Thymus (tissue), 11 donors: ENCODE measurements at regions not wholly inside any gene's neighbourhood (a gene's known extent, or its start where the extent isn't known, plus 50 kb on each side); places are given as distances from the start of the nearest gene placed in this dataset.

Experiments used
- DNase-seq, 9 donors: peaks; one replicate each; pipeline ENCODE4 v3.0.0-alpha.2; 2013; ENCODE audit warnings: low spot score in 9 of 9, low read depth in 6 of 9, missing footprints in 1 of 9
- H3K27ac ChIP-seq, 2 donors: one replicate each; pipeline ENCODE4 v1.5.1; 2013; ENCODE audit warnings: control low read depth in 1 of 2, low read depth in 1 of 2, low read length in 1 of 2, mild to moderate bottlenecking in 1 of 2, moderate library complexity in 1 of 2
- H3K27me3 ChIP-seq, 2 donors: one replicate each; pipeline ENCODE4 v1.5.1; 2013; ENCODE audit warnings: low read length in 1 of 2; ENCODE audit not compliant: control insufficient read depth in 2 of 2, insufficient read depth in 1 of 2
- H3K36me3 ChIP-seq, 2 donors: one replicate each; pipeline ENCODE4 v1.5.1; 2013; ENCODE audit warnings: low read length in 1 of 2, mild to moderate bottlenecking in 1 of 2, moderate library complexity in 1 of 2; ENCODE audit not compliant: control insufficient read depth in 2 of 2, insufficient read depth in 2 of 2
- H3K4me1 ChIP-seq, 2 donors: one replicate each; pipeline ENCODE4 v1.5.1; 2013; ENCODE audit warnings: low read length in 2 of 2; ENCODE audit not compliant: control insufficient read depth in 2 of 2, insufficient read depth in 2 of 2
- H3K4me3 ChIP-seq, 2 donors: one replicate each; pipeline ENCODE4 v1.5.1; 2013; ENCODE audit warnings: low read length in 2 of 2, control low read depth in 1 of 2, mild to moderate bottlenecking in 1 of 2
- H3K9me3 ChIP-seq, 2 donors: one replicate each; pipeline ENCODE4 v1.5.1; 2013; ENCODE audit warnings: low read length in 1 of 2, mild to moderate bottlenecking in 1 of 2; ENCODE audit not compliant: control insufficient read depth in 2 of 2, insufficient read depth in 1 of 2
- WGBS: extraction: QIAGEN DNeasy Blood & Tissue Kit; methylation state at CpG from one replicate; pipeline ENCODE4 v1.1.7; 2013; 5-methylcytosine and 5-hydroxymethylcytosine counted together
- donor health status: healthy.

- H3K27ac ChIP-seq: no peak overlapping the region
- DNase-seq: no peak
Observed at GRCh38 chr13:111964411-111965035, 102.4 kb upstream of the SOX1 start.

GRCh38 chr13:111965466-111966214, 101.3 kb upstream of the SOX1 start:
- 91% methylated on average over 24 of the region's 24 CpGs for WGBS
- H3K27me3 ChIP-seq: no peaks in the 10 kb centered on the region

More at GRCh38 chr13:111964411-111965035, 102.4 kb upstream of the SOX1 start:
- Histone ChIP-seq H3K27me3 (no peaks in the 10 kb centered on the region), H3K4me1 (no peaks in the 10 kb centered on the region), H3K9me3 (no peaks in the 10 kb centered on the region), H3K4me3 (no peak overlapping the region), H3K36me3 (no peaks in the 10 kb centered on the region)
- 96% methylated on average over 28 of the region's 28 CpGs for WGBS

GRCh38 chr13:111966933-111967332, 100.0 kb upstream of the SOX1 start:
- WGBS: 87% methylated on average over 7 of the region's 7 CpGs
- DNase-seq: no peak

More at GRCh38 chr13:111965466-111966214, 101.3 kb upstream of the SOX1 start:
- Histone ChIP-seq H3K36me3 (no peaks in the 10 kb centered on the region), H3K4me3 (no peak overlapping the region), H3K27ac (no peak overlapping the region), H3K4me1 (no peaks in the 10 kb centered on the region), H3K9me3 (no peaks in the 10 kb centered on the region)
- no peak for DNase-seq

GRCh38 chr13:111967572-111968201, 99.3 kb upstream of the SOX1 start:
- Histone ChIP-seq H3K9me3 (no peaks in the 10 kb centered on the region), H3K4me3 (no peak overlapping the region), H3K27me3 (peaks cover 3 to 10% of the 10 kb centered on the region in 2 donors), H3K36me3 (no peaks in the 10 kb centered on the region), H3K4me1 (no peaks in the 10 kb centered on the region), H3K27ac (no peak overlapping the region)
- 85% methylated on average over 8 of the region's 8 CpGs for WGBS
- no peak for DNase-seq

More at GRCh38 chr13:111966933-111967332, 100.0 kb upstream of the SOX1 start:
- H3K27me3 ChIP-seq: peaks cover 3 to 6% of the 10 kb centered on the region in 2 donors
- no peaks in the 10 kb centered on the region for H3K36me3 ChIP-seq
- H3K4me3 ChIP-seq: no peak overlapping the region
- H3K9me3 ChIP-seq: no peaks in the 10 kb centered on the region
- no peak overlapping the region for H3K27ac ChIP-seq
- H3K4me1 ChIP-seq: no peaks in the 10 kb centered on the region

GRCh38 chr13:111968336-111969010, 98.5 kb upstream of the SOX1 start:
- Histone ChIP-seq H3K4me3 (no peak overlapping the region), H3K27ac (no peak overlapping the region), H3K4me1 (no peaks in the 10 kb centered on the region), H3K9me3 (no peaks in the 10 kb centered on the region), H3K36me3 (no peaks in the 10 kb centered on the region), H3K27me3 (peaks cover 3 to 16% of the 10 kb centered on the region in 2 donors)
- WGBS: 92% methylated on average over 12 of the region's 12 CpGs
- no peak for DNase-seq

- WGBS: 85% methylated on average over 9 of the region's 9 CpGs
- Histone ChIP-seq H3K36me3 (no peaks in the 10 kb centered on the region), H3K4me1 (no peaks in the 10 kb centered on the region), H3K27me3 (peaks cover 3 to 23% of the 10 kb centered on the region in 2 donors), H3K27ac (no peak overlapping the region), H3K4me3 (no peak overlapping the region), H3K9me3 (no peaks in the 10 kb centered on the region)
- no peak for DNase-seq
Observed at GRCh38 chr13:111969551-111970135, 97.3 kb upstream of the SOX1 start.

GRCh38 chr13:111970494-111971141, 96.3 kb upstream of the SOX1 start:
- Histone ChIP-seq H3K4me1 (no peaks in the 10 kb centered on the region), H3K27ac (no peak overlapping the region), H3K9me3 (peaks cover 1 to 2% of the 10 kb centered on the region in 2 donors), H3K27me3 (peaks cover 3 to 23% of the 10 kb centered on the region in 2 donors), H3K4me3 (no peak overlapping the region), H3K36me3 (no peaks in the 10 kb centered on the region)
- 82% methylated on average over 18 of the region's 18 CpGs for whole genome bisulfite sequencing
- DNase-seq: no peak

- Histone ChIP-seq H3K9me3 (peaks cover 3 to 6% of the 10 kb centered on the region in 2 donors), H3K36me3 (no peaks in the 10 kb centered on the region), H3K27ac (no peak overlapping the region), H3K4me1 (no peaks in the 10 kb centered on the region), H3K27me3 (peaks cover 3 to 23% of the 10 kb centered on the region in 2 donors), H3K4me3 (no peak overlapping the region)
- 62% methylated on average over 25 of the region's 25 CpGs for WGBS
- no peak for DNase-seq
Observed at GRCh38 chr13:111971891-111972780, 94.8 kb upstream of the SOX1 start.
